Uterus (tissue), 2 donors: ENCODE measurements at regions not wholly inside any gene's neighbourhood (a gene's known extent, or its start where the extent isn't known, plus 50 kb on each side); places are given as distances from the start of the nearest gene placed in this dataset.

ENCODE experiments used
- POLR2A ChIP-seq, 2 donors: fragments of 450-650 bp; IDR thresholded peaks; one replicate each; pipeline ENCODE4 v1.6.1; 2016; ENCODE audit warnings: antibody characterized with exemption in 2 of 2, mild to moderate bottlenecking in 1 of 2, moderate library complexity in 1 of 2
- TF ChIP-seq, protein P1 (sequence below), 4 experiments: fragments of 200-600 bp in 2 of 4; fragments of 450-650 bp in 2 of 4; sonication (generic) in 2 of 4; IDR thresholded peaks; one replicate each; pipeline ENCODE4 v1.5.1; 2016 to 2019; ENCODE audit warnings: antibody characterized with exemption in 4 of 4, mild to moderate bottlenecking in 2 of 4, moderate library complexity in 1 of 4

DNA sequence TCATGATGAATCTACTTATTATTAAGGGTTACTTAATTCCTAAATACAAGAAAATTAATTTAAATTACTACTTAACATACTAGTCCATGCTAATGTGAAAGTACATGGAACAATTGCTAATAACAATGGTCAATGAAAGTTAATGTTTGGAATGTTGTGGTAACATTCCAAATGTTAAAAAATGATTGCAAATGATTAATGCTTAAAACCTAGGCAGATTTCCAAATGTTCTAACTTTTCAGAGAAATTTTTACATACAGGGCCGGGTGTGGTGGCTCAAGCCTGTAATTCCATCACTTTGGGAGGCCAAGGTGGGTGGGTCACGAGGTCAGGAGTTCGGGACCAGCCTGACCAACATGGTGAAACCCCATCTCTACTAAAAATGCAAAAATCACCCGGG is 1851.3 kb upstream of the PCDH7 start:
- TF ChIP-seq, protein P1, sequence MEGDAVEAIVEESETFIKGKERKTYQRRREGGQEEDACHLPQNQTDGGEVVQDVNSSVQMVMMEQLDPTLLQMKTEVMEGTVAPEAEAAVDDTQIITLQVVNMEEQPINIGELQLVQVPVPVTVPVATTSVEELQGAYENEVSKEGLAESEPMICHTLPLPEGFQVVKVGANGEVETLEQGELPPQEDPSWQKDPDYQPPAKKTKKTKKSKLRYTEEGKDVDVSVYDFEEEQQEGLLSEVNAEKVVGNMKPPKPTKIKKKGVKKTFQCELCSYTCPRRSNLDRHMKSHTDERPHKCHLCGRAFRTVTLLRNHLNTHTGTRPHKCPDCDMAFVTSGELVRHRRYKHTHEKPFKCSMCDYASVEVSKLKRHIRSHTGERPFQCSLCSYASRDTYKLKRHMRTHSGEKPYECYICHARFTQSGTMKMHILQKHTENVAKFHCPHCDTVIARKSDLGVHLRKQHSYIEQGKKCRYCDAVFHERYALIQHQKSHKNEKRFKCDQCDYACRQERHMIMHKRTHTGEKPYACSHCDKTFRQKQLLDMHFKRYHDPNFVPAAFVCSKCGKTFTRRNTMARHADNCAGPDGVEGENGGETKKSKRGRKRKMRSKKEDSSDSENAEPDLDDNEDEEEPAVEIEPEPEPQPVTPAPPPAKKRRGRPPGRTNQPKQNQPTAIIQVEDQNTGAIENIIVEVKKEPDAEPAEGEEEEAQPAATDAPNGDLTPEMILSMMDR (IDR thresholded peaks at IDR 0.05) = no peak
- TF ChIP-seq POLR2A (IDR thresholded peaks at IDR 0.05) = no peak
